Kidney (tissue), 13 donors: ENCODE measurements at regions not wholly inside any gene's neighbourhood (a gene's known extent, or its start where the extent isn't known, plus 50 kb on each side); places are given as distances from the start of the nearest gene placed in this dataset.

Source experiments
- DNase-seq, 5 donors: peaks; one replicate each; pipeline ENCODE4 v3.0.0-alpha.2; 2013 to 2020
- FAIRE-seq: peaks from 2 replicates; lab custom pipeline; 2012; peaks lifted over from hg19 to GRCh38; lab: Jason Lieb, UNC
- H3K27ac ChIP-seq, 2 donors: one replicate each; pipeline ENCODE4 v1.7.0; 2013; ENCODE audit warnings: low read depth in 2 of 2, low read length in 2 of 2, inconsistent platforms in 1 of 2
- H3K27me3 ChIP-seq: one replicate; pipeline ENCODE4 v1.7.1; 2013; ENCODE audit warnings: low read length, inconsistent platforms; ENCODE audit not compliant: control insufficient read depth, insufficient read depth
- H3K36me3 ChIP-seq, 3 donors: one replicate each; pipeline versions ENCODE4 v1.7.0 to v1.7.1; 2013; ENCODE audit warnings: low read length in 3 of 3, control low read depth in 1 of 3, inconsistent platforms in 1 of 3; ENCODE audit not compliant: insufficient read depth in 3 of 3, control insufficient read depth in 2 of 3
- H3K4me1 ChIP-seq, 3 donors: one replicate each; pipeline versions ENCODE4 v1.7.0 to v1.7.1; 2013; ENCODE audit warnings: low read length in 3 of 3, inconsistent platforms in 1 of 3, low read depth in 1 of 3; ENCODE audit not compliant: control insufficient read depth in 2 of 3, insufficient read depth in 2 of 3
- H3K4me3 ChIP-seq, 3 donors: one replicate each; pipeline versions ENCODE4 v1.7.0 to v1.8.1; 2013; ENCODE audit warnings: low read length in 3 of 3, control low read depth in 1 of 3, inconsistent platforms in 1 of 3
- H3K9ac ChIP-seq, 3 donors: one replicate each; pipeline versions ENCODE4 v1.7.0 to v1.7.1; 2013; ENCODE audit warnings: low read length in 3 of 3, control low read depth in 1 of 3, inconsistent platforms in 1 of 3
- H3K9me3 ChIP-seq, 3 donors: one replicate each; pipeline versions ENCODE4 v1.7.0 to v1.7.1; 2013; ENCODE audit warnings: low read length in 3 of 3, control low read depth in 1 of 3, inconsistent platforms in 1 of 3; ENCODE audit not compliant: control insufficient read depth in 2 of 3, insufficient read depth in 1 of 3
- CTCF ChIP-seq: IDR thresholded peaks from 3 replicates; pipeline ENCODE4 v1.5.1; 2012; ENCODE audit warnings: mild to moderate bottlenecking, moderate library complexity, borderline replicate concordance; ENCODE audit not compliant: insufficient read depth; ENCODE audit errors: extremely low read depth
- intact Hi-C: fragments of 100-400 bp; cut with DNase I; formaldehyde crosslinking; loops from one replicate; pipeline ENCODE4 v1.11.1; 2022
- donor health status: control.
- donor health status: control.
- donor health status: control.
- donor health status: control.
- donor health status: control.
- donor health status: DM: yes; HTN: yes; CAD: no.
- donor health status: Normal renal cell carcinoma (clear cell type).

GRCh38 chr2:40513201-40513600 lies 61.3 kb upstream of the SLC8A1 start:
- no peak for TF ChIP-seq CTCF
- H3K27me3 ChIP-seq: no peaks in the 10 kb centered on the region
- no peaks in the 10 kb centered on the region for H3K36me3 ChIP-seq
- H3K4me1 ChIP-seq: no peaks in the 10 kb centered on the region
- no peak for DNase-seq
- no peak overlapping the region for H3K27ac ChIP-seq
- intact Hi-C loops: no loop called here
- H3K9me3 ChIP-seq: no peaks in the 10 kb centered on the region
- FAIRE-seq: no peak
- no peak overlapping the region for H3K4me3 ChIP-seq
- no peak overlapping the region for H3K9ac ChIP-seq

- Histone ChIP-seq H3K4me3 (no peak overlapping the region), H3K27me3 (no peaks in the 10 kb centered on the region), H3K27ac (no peak overlapping the region), H3K4me1 (no peaks in the 10 kb centered on the region), H3K9me3 (no peaks in the 10 kb centered on the region), H3K36me3 (no peaks in the 10 kb centered on the region), H3K9ac (no peak overlapping the region)
- intact Hi-C loops: no loop called here
- FAIRE-seq (no peak), DNase-seq (no peak)
- TF ChIP-seq CTCF: no peak
Observed at GRCh38 chr2:40516604-40517003, 64.7 kb upstream of the SLC8A1 start.

- Histone ChIP-seq H3K27ac (no peak overlapping the region), H3K4me3 (no peak overlapping the region), H3K27me3 (no peaks in the 10 kb centered on the region), H3K36me3 (no peaks in the 10 kb centered on the region), H3K9ac (no peak overlapping the region), H3K4me1 (no peaks in the 10 kb centered on the region), H3K9me3 (peaks cover 0 to 6% (median 0%) of the 10 kb centered on the region in 3 donors)
- no peak for FAIRE-seq
- DNase-seq: no peak
- intact Hi-C loops: no loop called here
- TF ChIP-seq CTCF: no peak
Observed at GRCh38 chr2:40528564-40528963, 76.7 kb upstream of the SLC8A1 start.

GRCh38 chr2:40531359-40531758 lies 79.5 kb upstream of the SLC8A1 start:
- H3K36me3 ChIP-seq: no peaks in the 10 kb centered on the region
- no peaks in the 10 kb centered on the region for H3K9me3 ChIP-seq
- DNase-seq (no peak), FAIRE-seq (no peak)
- H3K4me3 ChIP-seq: no peak overlapping the region
- H3K4me1 ChIP-seq: no peaks in the 10 kb centered on the region
- intact Hi-C loops: no loop called here
- no peak for TF ChIP-seq CTCF
- no peak overlapping the region for H3K9ac ChIP-seq
- H3K27me3 ChIP-seq: no peaks in the 10 kb centered on the region
- H3K27ac ChIP-seq: no peak overlapping the region
